ENCODE measurements at regions not wholly inside any gene's neighbourhood (a gene's known extent, or its start where the extent isn't known, plus 50 kb on each side); places are given as distances from the start of the nearest gene placed in this dataset.
"Not testable (repeated sequence)": the region's sequence is repeated elsewhere in the genome, so short reads cannot be mapped to it uniquely, and the experiment has no call there.

- not testable (repeated sequence) for H3K4me1 Mint-ChIP-seq, H3K36me3 Mint-ChIP-seq, H3K27me3 Mint-ChIP-seq, H3K9me3 Mint-ChIP-seq, H3K27ac Mint-ChIP-seq, H3K4me3 Mint-ChIP-seq
Measured at GRCh38 chr10:46730729-46731128, 151.8 kb downstream of the SYT15 start.

GRCh38 chr10:46733635-46734261 is 154.8 kb downstream of the SYT15 start:
- H3K9me3 Mint-ChIP-seq = not testable (repeated sequence)

GRCh38 chr10:46734262-46734642 is 155.3 kb downstream of the SYT15 start:
- not testable (repeated sequence) for H3K36me3 Mint-ChIP-seq, H3K9me3 Mint-ChIP-seq, H3K4me1 Mint-ChIP-seq, H3K27me3 Mint-ChIP-seq, H3K27ac Mint-ChIP-seq, H3K4me3 Mint-ChIP-seq

More at GRCh38 chr10:46733635-46734261, 154.8 kb downstream of the SYT15 start:
- H3K36me3 Mint-ChIP-seq, H3K27ac Mint-ChIP-seq, H3K4me3 Mint-ChIP-seq, H3K27me3 Mint-ChIP-seq, H3K4me1 Mint-ChIP-seq: not testable (repeated sequence)

- not testable (repeated sequence) for H3K27me3 Mint-ChIP-seq, H3K9me3 Mint-ChIP-seq, H3K4me1 Mint-ChIP-seq, H3K4me3 Mint-ChIP-seq, H3K36me3 Mint-ChIP-seq, H3K27ac Mint-ChIP-seq
Measured at GRCh38 chr10:46739919-46740318, 161.0 kb downstream of the SYT15 start.

GRCh38 chr10:46740368-46740767 is 161.4 kb downstream of the SYT15 start:
- not testable (repeated sequence) for H3K9me3 Mint-ChIP-seq, H3K27me3 Mint-ChIP-seq, H3K4me1 Mint-ChIP-seq, H3K4me3 Mint-ChIP-seq, H3K27ac Mint-ChIP-seq, H3K36me3 Mint-ChIP-seq

- H3K27me3 Mint-ChIP-seq, H3K9me3 Mint-ChIP-seq, H3K4me3 Mint-ChIP-seq, H3K36me3 Mint-ChIP-seq, H3K27ac Mint-ChIP-seq, H3K4me1 Mint-ChIP-seq: not testable (repeated sequence)
Measured at GRCh38 chr10:46749003-46749402, 162.2 kb upstream of the PTPN20 start.

GRCh38 chr10:46749470-46749869 is 161.8 kb upstream of the PTPN20 start:
- not testable (repeated sequence) for H3K36me3 Mint-ChIP-seq, H3K27me3 Mint-ChIP-seq, H3K4me3 Mint-ChIP-seq, H3K27ac Mint-ChIP-seq, H3K9me3 Mint-ChIP-seq, H3K4me1 Mint-ChIP-seq

GRCh38 chr10:46753763-46754162 is 157.5 kb upstream of the PTPN20 start:
- H3K36me3 Mint-ChIP-seq, H3K27ac Mint-ChIP-seq, H3K4me1 Mint-ChIP-seq, H3K4me3 Mint-ChIP-seq, H3K9me3 Mint-ChIP-seq, H3K27me3 Mint-ChIP-seq: not testable (repeated sequence)

GRCh38 chr10:46761471-46761870 is 149.8 kb upstream of the PTPN20 start:
- H3K27ac Mint-ChIP-seq, H3K4me3 Mint-ChIP-seq, H3K4me1 Mint-ChIP-seq, H3K36me3 Mint-ChIP-seq, H3K27me3 Mint-ChIP-seq, H3K9me3 Mint-ChIP-seq: not testable (repeated sequence)

- H3K4me3 Mint-ChIP-seq, H3K4me1 Mint-ChIP-seq, H3K36me3 Mint-ChIP-seq, H3K27ac Mint-ChIP-seq, H3K27me3 Mint-ChIP-seq, H3K9me3 Mint-ChIP-seq: not testable (repeated sequence)
Measured at GRCh38 chr10:46768515-46769291, 142.5 kb upstream of the PTPN20 start.

- not testable (repeated sequence) for H3K27ac Mint-ChIP-seq, H3K27me3 Mint-ChIP-seq, H3K4me3 Mint-ChIP-seq, H3K36me3 Mint-ChIP-seq, H3K4me1 Mint-ChIP-seq, H3K9me3 Mint-ChIP-seq
Measured at GRCh38 chr10:46773178-46773896, 137.9 kb upstream of the PTPN20 start.

- not testable (repeated sequence) for H3K4me1 Mint-ChIP-seq
Measured at GRCh38 chr10:46773897-46774236, 137.4 kb upstream of the PTPN20 start.

GRCh38 chr10:46774366-46774765 is 136.9 kb upstream of the PTPN20 start:
- H3K4me1 Mint-ChIP-seq, H3K4me3 Mint-ChIP-seq, H3K27me3 Mint-ChIP-seq, H3K9me3 Mint-ChIP-seq, H3K36me3 Mint-ChIP-seq, H3K27ac Mint-ChIP-seq: not testable (repeated sequence)

More at GRCh38 chr10:46773897-46774236, 137.4 kb upstream of the PTPN20 start:
- H3K4me3 Mint-ChIP-seq = peak overlapping the region; percentile 15
- not testable (repeated sequence) for H3K27me3 Mint-ChIP-seq, H3K9me3 Mint-ChIP-seq, H3K27ac Mint-ChIP-seq, H3K36me3 Mint-ChIP-seq

GRCh38 chr10:46774945-46775667 is 136.1 kb upstream of the PTPN20 start:
- not testable (repeated sequence) for H3K36me3 Mint-ChIP-seq, H3K27ac Mint-ChIP-seq, H3K4me1 Mint-ChIP-seq, H3K4me3 Mint-ChIP-seq, H3K9me3 Mint-ChIP-seq, H3K27me3 Mint-ChIP-seq

- not testable (repeated sequence) for H3K27me3 Mint-ChIP-seq, H3K4me3 Mint-ChIP-seq, H3K4me1 Mint-ChIP-seq, H3K36me3 Mint-ChIP-seq, H3K27ac Mint-ChIP-seq, H3K9me3 Mint-ChIP-seq
Measured at GRCh38 chr10:46775668-46776059, 135.6 kb upstream of the PTPN20 start.

- not testable (repeated sequence) for H3K36me3 Mint-ChIP-seq, H3K27me3 Mint-ChIP-seq, H3K9me3 Mint-ChIP-seq, H3K27ac Mint-ChIP-seq, H3K4me3 Mint-ChIP-seq, H3K4me1 Mint-ChIP-seq
Measured at GRCh38 chr10:46779571-46779970, 131.7 kb upstream of the PTPN20 start.

All from activated naive CD4-positive, alpha-beta T cell treated with anti-CD3 and anti-CD28 coated beads, Interleukin-2, amount 50 U/mL, for 24 hours (primary cell).